Ovary (tissue), 7 donors: ENCODE measurements at regions not wholly inside any gene's neighbourhood (a gene's known extent, or its start where the extent isn't known, plus 50 kb on each side); places are given as distances from the start of the nearest gene placed in this dataset.

Experiments used
- DNase-seq, 5 donors: peaks; one replicate each; pipeline ENCODE4 v3.0.0-alpha.2; 2019 to 2020
- H3K27ac ChIP-seq, 2 donors: fragments of 200-600 bp; one replicate each; pipeline versions ENCODE4 v1.5.1 to v1.8.0; 2019 to 2022
- H3K27me3 ChIP-seq: fragments of 200-600 bp; one replicate; pipeline ENCODE4 v1.8.0; 2022
- H3K36me3 ChIP-seq: fragments of 200-600 bp; sonication (generic); one replicate; pipeline ENCODE4 v1.5.1; 2019
- H3K4me1 ChIP-seq: one replicate; pipeline ENCODE4 v1.8.1; 2013; ENCODE audit warnings: mild to moderate bottlenecking, moderate library complexity; ENCODE audit not compliant: insufficient read depth
- H3K4me3 ChIP-seq: fragments of 200-600 bp; sonication (generic); one replicate; pipeline ENCODE4 v1.5.1; 2017
- H3K9me3 ChIP-seq, 2 donors: fragments of 200-600 bp in 1 of 2; sonication (generic) in 1 of 2; one replicate each; pipeline versions ENCODE4 v1.5.1 to v1.8.1; 2013 to 2019; ENCODE audit warnings: mild to moderate bottlenecking in 1 of 2, moderate library complexity in 1 of 2
- EP300 ChIP-seq: sonication (generic); formaldehyde crosslinking; IDR thresholded peaks from one replicate; pipeline ENCODE4 v1.6.1; 2017; ENCODE audit warnings: antibody characterized with exemption
- POLR2A ChIP-seq: fragments of 450-650 bp; IDR thresholded peaks from one replicate; pipeline ENCODE4 v1.6.1; 2017; ENCODE audit warnings: antibody characterized with exemption, mild to moderate bottlenecking, moderate library complexity
- WGBS, 3 donors: extraction: QIAGEN DNeasy Blood & Tissue Kit in 1 of 3; methylation state at CpG; one replicate each; pipeline versions ENCODE4 v1.1.5 to v1.1.7; 2013 to 2017; 5-methylcytosine and 5-hydroxymethylcytosine counted together
- intact Hi-C, 4 donors: fragments of 100-400 bp; cut with DNase I; formaldehyde crosslinking; loops; one replicate each; pipeline versions ENCODE4 v1.11.0 to v1.15.1; 2022 to 2023
- TF ChIP-seq, protein P1 (sequence below), 3 donors: fragments of 450-650 bp in 2 of 3; fragments of 200-600 bp in 1 of 3; IDR thresholded peaks; one replicate each; pipeline versions ENCODE4 v1.5.1 to v1.8.0; 2016 to 2022; ENCODE audit warnings: antibody characterized with exemption in 3 of 3, mild to moderate bottlenecking in 1 of 3
- donor health status: DM: no; HTN: no; CAD: no; lungs with moderate emphysema.
- donor health status: DM: no; HTN: no; CAD: no.
- donor health status: Bipolar disorder and iron deficiency.
- donor health status: DM: no; HTN: no; CAD: no.
- donor health status: DM: yes; HTN: yes; CAD: no.

DNA sequence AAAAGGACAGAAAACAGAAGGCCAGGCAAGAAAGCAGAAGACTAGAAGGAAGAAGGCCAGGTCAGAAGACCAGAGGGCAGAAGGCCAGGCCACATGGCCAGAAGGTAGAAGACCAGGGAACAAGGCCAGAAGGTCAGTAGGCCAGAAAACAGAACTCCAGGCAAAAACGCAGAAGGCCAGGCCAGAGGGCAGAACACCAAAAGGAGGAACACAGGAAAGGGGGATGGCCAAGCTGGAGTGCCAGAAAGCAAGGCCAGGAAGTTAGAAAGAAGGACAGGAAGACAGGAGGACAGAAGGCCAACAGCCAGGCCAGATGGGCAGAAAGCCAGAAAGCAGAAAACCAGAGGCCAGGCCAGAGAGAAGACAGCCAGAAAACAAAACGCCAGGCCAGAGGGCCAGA, 185.4 kb downstream of the TUBA3C start:
- no peak for DNase-seq
- H3K4me3 ChIP-seq: no peak overlapping the region
- TF ChIP-seq POLR2A: no peak
- TF ChIP-seq, protein P1, sequence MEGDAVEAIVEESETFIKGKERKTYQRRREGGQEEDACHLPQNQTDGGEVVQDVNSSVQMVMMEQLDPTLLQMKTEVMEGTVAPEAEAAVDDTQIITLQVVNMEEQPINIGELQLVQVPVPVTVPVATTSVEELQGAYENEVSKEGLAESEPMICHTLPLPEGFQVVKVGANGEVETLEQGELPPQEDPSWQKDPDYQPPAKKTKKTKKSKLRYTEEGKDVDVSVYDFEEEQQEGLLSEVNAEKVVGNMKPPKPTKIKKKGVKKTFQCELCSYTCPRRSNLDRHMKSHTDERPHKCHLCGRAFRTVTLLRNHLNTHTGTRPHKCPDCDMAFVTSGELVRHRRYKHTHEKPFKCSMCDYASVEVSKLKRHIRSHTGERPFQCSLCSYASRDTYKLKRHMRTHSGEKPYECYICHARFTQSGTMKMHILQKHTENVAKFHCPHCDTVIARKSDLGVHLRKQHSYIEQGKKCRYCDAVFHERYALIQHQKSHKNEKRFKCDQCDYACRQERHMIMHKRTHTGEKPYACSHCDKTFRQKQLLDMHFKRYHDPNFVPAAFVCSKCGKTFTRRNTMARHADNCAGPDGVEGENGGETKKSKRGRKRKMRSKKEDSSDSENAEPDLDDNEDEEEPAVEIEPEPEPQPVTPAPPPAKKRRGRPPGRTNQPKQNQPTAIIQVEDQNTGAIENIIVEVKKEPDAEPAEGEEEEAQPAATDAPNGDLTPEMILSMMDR (IDR thresholded peaks at IDR 0.05): no peak
- no peak for TF ChIP-seq EP300
- H3K36me3 ChIP-seq: no peaks in the 10 kb centered on the region
- no peaks in the 10 kb centered on the region for H3K9me3 ChIP-seq
- intact Hi-C loops: no loop called here
- no peak overlapping the region for H3K27ac ChIP-seq
- WGBS, 3 donors: 29 to 31% (median 29%) methylated on average over 2 of the region's 2 CpGs
- no peaks in the 10 kb centered on the region for H3K4me1 ChIP-seq
- H3K27me3 ChIP-seq: no peaks in the 10 kb centered on the region

DNA sequence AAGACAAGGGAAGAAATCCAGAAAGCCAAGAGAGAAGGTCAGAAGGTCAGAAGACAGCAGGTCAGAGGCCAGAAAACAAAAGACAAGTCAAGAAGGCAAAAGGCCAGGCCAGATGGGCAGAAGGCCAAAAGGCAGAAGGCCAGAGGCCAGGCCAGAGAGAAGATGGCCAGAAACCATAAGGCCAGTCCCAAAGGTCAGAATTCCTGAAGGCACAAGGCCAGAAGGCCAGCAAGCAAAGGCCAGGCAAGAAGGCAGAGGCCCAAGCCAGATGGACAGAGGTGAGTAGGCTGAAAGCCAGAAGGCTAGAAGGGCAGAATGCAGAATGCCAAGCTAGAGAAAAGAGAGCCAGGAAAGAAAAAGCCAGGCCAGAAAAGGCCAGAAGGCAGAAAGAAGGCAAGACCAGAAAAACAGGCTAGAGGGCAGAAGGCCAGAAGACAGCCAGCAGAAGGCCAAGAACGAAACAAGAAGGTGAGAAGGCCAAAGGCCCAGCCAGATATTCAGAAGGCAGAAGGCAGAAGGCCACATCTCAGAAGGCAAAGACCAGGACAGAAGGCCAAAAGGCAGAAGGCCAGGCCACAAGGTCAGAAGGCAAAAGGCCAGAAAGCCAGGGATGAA, 186.3 kb downstream of the TUBA3C start:
- WGBS, 3 donors: 79 to 81% (median 80%) methylated on average over 1 of the region's 1 CpG
- Histone ChIP-seq H3K9me3 (no peaks in the 10 kb centered on the region), H3K4me3 (no peak overlapping the region), H3K36me3 (no peaks in the 10 kb centered on the region), H3K27me3 (no peaks in the 10 kb centered on the region), H3K27ac (no peak overlapping the region), H3K4me1 (no peaks in the 10 kb centered on the region)
- no peak for DNase-seq
- intact Hi-C loops: no loop called here
- TF ChIP-seq EP300 (no peak), POLR2A (no peak)
- TF ChIP-seq, protein P1 (IDR thresholded peaks at IDR 0.05): no peak

DNA sequence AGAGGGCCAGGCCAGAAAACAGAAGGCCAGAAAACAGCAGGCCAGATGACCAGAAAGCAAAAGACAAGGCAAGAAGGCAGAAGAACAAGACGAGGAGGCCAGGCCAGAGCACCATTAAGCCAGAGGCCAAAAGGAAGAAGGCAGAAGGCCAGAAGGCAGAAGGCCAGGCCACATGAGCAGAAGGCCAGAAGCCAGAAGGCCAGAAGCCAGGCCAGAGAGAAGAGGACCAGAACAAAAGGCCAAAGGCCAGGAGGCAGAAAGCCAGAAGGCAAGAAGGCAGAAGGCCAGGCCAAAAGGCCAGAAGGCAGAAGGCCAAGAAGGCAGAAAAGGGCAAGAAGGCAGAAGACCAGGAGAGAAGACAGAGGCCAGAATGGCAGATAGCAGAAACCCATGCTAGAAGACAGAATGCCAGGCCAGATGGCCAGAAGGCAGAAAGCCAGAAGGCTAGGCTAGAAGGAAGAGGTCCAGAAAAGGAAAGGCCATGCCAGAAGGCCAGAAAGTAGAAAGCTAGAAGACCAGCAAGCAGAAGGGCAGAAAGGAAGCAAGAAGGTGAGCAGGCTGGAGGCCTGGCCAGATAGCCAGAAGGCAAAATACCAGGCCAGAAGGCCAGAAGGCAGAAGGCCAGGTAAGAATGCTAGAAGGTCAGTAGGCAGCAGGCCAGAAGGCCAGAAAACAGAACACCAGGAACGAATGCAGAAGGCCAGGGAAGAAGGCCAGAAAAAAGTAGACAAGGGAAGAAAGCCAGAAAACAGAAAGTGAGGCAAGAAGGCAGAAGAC, 187.6 kb downstream of the TUBA3C start:
- 39 to 62% (median 46%) methylated on average over 2 of the region's 2 CpGs for WGBS, 3 donors
- Histone ChIP-seq H3K27me3 (no peaks in the 10 kb centered on the region), H3K4me3 (no peak overlapping the region), H3K27ac (no peak overlapping the region), H3K9me3 (no peaks in the 10 kb centered on the region), H3K4me1 (no peaks in the 10 kb centered on the region), H3K36me3 (no peaks in the 10 kb centered on the region)
- intact Hi-C loops: no loop called here
- TF ChIP-seq POLR2A: no peak
- TF ChIP-seq, protein P1 (IDR thresholded peaks at IDR 0.05): no peak
- TF ChIP-seq EP300: no peak
- no peak for DNase-seq

DNA sequence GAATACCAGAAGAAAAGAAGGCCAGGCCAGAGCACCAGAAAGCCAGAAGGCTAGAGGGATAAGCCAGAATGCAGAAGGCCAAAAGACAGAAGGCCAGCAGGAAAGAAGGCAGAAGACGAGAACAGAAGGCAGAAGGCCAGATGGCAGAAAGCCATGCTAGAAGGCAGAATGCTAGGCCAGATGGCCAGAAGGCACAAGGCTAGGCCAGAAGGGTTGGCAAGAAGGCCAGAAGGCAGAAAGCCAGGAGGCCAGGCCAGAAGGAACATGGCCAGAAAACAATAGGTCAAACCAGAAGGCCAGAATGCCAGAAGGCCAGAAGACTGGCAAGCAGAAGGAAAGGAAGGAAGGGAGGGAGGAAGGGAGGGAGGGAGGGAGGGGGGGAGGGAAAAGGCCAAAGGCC, 188.8 kb downstream of the TUBA3C start:
- TF ChIP-seq POLR2A (no peak), EP300 (no peak)
- TF ChIP-seq, protein P1 (IDR thresholded peaks at IDR 0.05): no peak
- no peak for DNase-seq
- Histone ChIP-seq H3K27me3 (no peaks in the 10 kb centered on the region), H3K27ac (no peak overlapping the region), H3K9me3 (no peaks in the 10 kb centered on the region), H3K4me1 (no peaks in the 10 kb centered on the region), H3K4me3 (no peak overlapping the region), H3K36me3 (no peaks in the 10 kb centered on the region)
- intact Hi-C loops: no loop called here
- WGBS, 3 donors: 35 to 52% (median 50%) methylated on average over 1 of the region's 1 CpG
